ENCODE measurements at regions not wholly inside any gene's neighbourhood (a gene's known extent, or its start where the extent isn't known, plus 50 kb on each side); places are given as distances from the start of the nearest gene placed in this dataset.
"Not testable (repeated sequence)": the region's sequence is repeated elsewhere in the genome, so short reads cannot be mapped to it uniquely, and the experiment has no call there.

DNA sequence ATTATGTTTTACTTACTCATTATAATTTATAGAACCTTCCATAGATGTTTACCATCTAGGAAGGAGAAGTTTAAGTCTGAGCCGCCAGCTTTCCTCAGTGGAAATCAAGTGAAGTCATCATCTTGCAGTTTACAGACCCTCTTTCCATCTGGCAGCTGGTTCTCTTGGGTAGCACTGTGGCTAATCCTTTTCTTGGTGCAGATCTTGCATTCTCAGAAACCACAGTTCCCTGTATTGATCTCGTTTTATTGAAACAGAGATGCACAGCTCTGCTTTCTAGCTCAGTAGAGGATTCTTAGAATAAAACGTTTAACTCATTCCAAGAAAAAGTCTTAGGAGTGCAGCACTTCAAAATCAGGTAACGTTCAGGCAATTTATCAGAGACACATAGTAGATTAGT is 1154.7 kb downstream of the FOXD4L5 start:
- H3K27me3 ChIP-seq (replicated peaks); in situ Hi-C loops (cut with HindIII; ENCODE audit: low pct_ligation_motif_present, low sequenced_read_pairs); H3K36me3 ChIP-seq (replicated peaks); DNase-seq; H3K27ac ChIP-seq; H3K4me3 ChIP-seq (ENCODE audit: low read depth, low read length): not testable (repeated sequence)

- no peak for TF ChIP-seq CTCF (IDR thresholded peaks at IDR 0.05; ENCODE audit: low read depth, low read length, missing control alignments)
- no peak overlapping the region for H3K4me3 ChIP-seq (ENCODE audit: low read depth, low read length)
- DNase-seq, result no peak
Observed at GRCh38 chr9:64128572-64128971, 1156.4 kb downstream of the FOXD4L5 start.

GRCh38 chr9:64121602-64122001 is 1163.4 kb downstream of the FOXD4L5 start:
- in situ Hi-C loops (cut with HindIII; ENCODE audit: low pct_ligation_motif_present, low sequenced_read_pairs); H3K27ac ChIP-seq; H3K27me3 ChIP-seq (replicated peaks); DNase-seq; H3K4me3 ChIP-seq (ENCODE audit: low read depth, low read length); H3K36me3 ChIP-seq (replicated peaks): not testable (repeated sequence)

More at GRCh38 chr9:64128572-64128971, 1156.4 kb downstream of the FOXD4L5 start:
- in situ Hi-C loops (cut with HindIII; ENCODE audit: low pct_ligation_motif_present, low sequenced_read_pairs), result no loop called here
- no peaks in the 10 kb centered on the region for H3K27me3 ChIP-seq (replicated peaks)
- no peak overlapping the region for H3K27ac ChIP-seq
- no peaks in the 10 kb centered on the region for H3K36me3 ChIP-seq (replicated peaks)

- H3K36me3 ChIP-seq (replicated peaks); H3K4me3 ChIP-seq (ENCODE audit: low read depth, low read length); H3K27me3 ChIP-seq (replicated peaks); DNase-seq; H3K27ac ChIP-seq; in situ Hi-C loops (cut with HindIII; ENCODE audit: low pct_ligation_motif_present, low sequenced_read_pairs): not testable (repeated sequence)
Observed at GRCh38 chr9:64117329-64117728, 1167.7 kb downstream of the FOXD4L5 start.

GRCh38 chr9:64107867-64108266 is 1177.1 kb downstream of the FOXD4L5 start:
- in situ Hi-C loops (cut with HindIII; ENCODE audit: low pct_ligation_motif_present, low sequenced_read_pairs); H3K4me3 ChIP-seq (ENCODE audit: low read depth, low read length); DNase-seq; H3K36me3 ChIP-seq (replicated peaks); H3K27ac ChIP-seq; H3K27me3 ChIP-seq (replicated peaks): not testable (repeated sequence)

GRCh38 chr9:64107211-64107610 is 1177.8 kb downstream of the FOXD4L5 start:
- in situ Hi-C loops (cut with HindIII; ENCODE audit: low pct_ligation_motif_present, low sequenced_read_pairs); H3K4me3 ChIP-seq (ENCODE audit: low read depth, low read length); H3K27ac ChIP-seq; DNase-seq; H3K27me3 ChIP-seq (replicated peaks); H3K36me3 ChIP-seq (replicated peaks): not testable (repeated sequence)

DNA sequence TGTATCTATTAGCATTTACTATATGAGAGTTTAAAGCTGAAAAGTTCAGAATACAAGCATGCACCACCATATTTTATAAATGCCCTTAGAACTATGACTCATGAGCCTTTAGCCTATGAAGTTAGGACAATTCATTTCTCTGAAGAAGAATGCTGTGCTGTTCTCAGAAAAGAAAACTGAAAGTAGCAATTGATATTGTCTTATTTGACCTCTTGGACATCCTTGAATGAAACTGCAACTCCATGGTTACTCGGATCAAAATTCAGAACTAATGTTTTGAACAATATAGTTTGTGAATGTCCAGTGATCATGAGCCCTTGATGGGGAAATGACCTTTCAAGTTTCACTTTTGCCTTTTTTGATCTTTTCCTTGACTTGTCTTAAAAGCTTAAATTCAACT is 1179.8 kb downstream of the FOXD4L5 start:
- H3K27ac ChIP-seq; H3K27me3 ChIP-seq (replicated peaks); H3K4me3 ChIP-seq (ENCODE audit: low read depth, low read length); H3K36me3 ChIP-seq (replicated peaks); DNase-seq; in situ Hi-C loops (cut with HindIII; ENCODE audit: low pct_ligation_motif_present, low sequenced_read_pairs): not testable (repeated sequence)

DNA sequence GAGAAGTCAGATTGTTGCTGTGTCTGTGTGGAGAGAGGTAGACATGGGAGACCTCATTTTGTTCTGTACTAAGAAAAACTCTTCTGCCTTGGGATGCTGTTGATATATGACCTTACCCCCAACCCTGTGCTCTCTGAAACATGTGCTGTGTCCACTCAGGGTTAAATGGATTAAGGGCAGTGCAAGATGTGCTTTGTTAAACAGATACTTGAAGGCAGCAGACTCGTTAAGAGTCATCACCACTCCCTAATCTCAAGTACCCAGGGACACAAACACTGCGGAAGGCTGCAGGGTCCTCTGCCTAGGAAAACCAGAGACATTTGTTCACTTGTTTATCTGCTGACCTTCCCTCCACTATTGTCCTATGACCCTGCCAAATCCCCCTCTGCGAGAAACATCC is 1183.5 kb downstream of the FOXD4L5 start:
- DNase-seq; H3K27ac ChIP-seq; H3K36me3 ChIP-seq (replicated peaks); H3K27me3 ChIP-seq (replicated peaks); in situ Hi-C loops (cut with HindIII; ENCODE audit: low pct_ligation_motif_present, low sequenced_read_pairs); H3K4me3 ChIP-seq (ENCODE audit: low read depth, low read length): not testable (repeated sequence)

GRCh38 chr9:64100571-64101155 is 1184.3 kb downstream of the FOXD4L5 start:
- DNase-seq; H3K36me3 ChIP-seq (replicated peaks); in situ Hi-C loops (cut with HindIII; ENCODE audit: low pct_ligation_motif_present, low sequenced_read_pairs); H3K4me3 ChIP-seq (ENCODE audit: low read depth, low read length); H3K27me3 ChIP-seq (replicated peaks); H3K27ac ChIP-seq: not testable (repeated sequence)

GRCh38 chr9:64085998-64086397 is 1199.0 kb downstream of the FOXD4L5 start:
- in situ Hi-C loops (cut with HindIII; ENCODE audit: low pct_ligation_motif_present, low sequenced_read_pairs); H3K36me3 ChIP-seq (replicated peaks); H3K4me3 ChIP-seq (ENCODE audit: low read depth, low read length); H3K27me3 ChIP-seq (replicated peaks); H3K27ac ChIP-seq; DNase-seq: not testable (repeated sequence)

- not testable (repeated sequence) for DNase-seq; H3K36me3 ChIP-seq (replicated peaks)
Observed at GRCh38 chr9:64071358-64072253, 1213.4 kb downstream of the FOXD4L5 start.

DNA sequence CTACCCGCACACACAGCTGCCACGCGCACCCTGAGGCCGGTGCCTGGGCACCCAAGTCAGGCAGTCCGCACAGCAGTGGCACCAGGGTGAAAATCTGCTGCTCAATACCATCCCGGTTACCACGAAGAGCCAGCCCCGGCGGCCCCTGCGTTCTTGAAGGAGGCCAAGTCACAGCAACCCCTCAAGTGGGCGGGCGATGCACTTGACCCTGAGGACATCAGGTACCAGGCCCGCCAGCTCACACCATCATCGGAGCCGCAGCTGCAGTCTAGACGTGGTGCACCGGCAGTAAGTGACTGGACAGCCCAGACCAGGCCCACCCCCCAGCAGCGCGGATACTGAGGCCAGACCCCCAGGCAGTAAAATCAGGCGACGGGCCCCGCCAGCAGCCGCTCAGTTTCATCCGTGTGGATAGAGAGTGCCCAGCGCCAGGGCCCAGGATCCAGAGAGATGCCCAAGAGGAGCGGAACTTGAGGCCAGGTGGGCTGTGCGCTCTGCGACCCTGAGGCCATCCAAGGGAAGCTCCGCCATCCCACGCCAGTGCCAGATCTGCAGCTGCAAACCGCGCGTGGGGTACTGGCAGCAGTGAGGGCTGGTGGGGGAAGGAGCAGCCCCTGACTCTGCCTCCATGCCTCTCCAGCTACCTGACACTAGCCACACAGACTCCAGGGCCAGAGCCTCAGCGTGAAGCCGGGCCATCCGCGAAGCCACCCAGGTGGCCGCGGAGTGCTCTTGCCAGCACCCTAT is 1214.2 kb downstream of the FOXD4L5 start:
- H3K36me3 ChIP-seq (replicated peaks); DNase-seq; H3K27ac ChIP-seq; in situ Hi-C loops (cut with HindIII; ENCODE audit: low pct_ligation_motif_present, low sequenced_read_pairs); H3K4me3 ChIP-seq (ENCODE audit: low read depth, low read length); H3K27me3 ChIP-seq (replicated peaks): not testable (repeated sequence)

More at GRCh38 chr9:64071358-64072253, 1213.4 kb downstream of the FOXD4L5 start:
- H3K27me3 ChIP-seq (replicated peaks); H3K27ac ChIP-seq; H3K4me3 ChIP-seq (ENCODE audit: low read depth, low read length); in situ Hi-C loops (cut with HindIII; ENCODE audit: low pct_ligation_motif_present, low sequenced_read_pairs): not testable (repeated sequence)

GRCh38 chr9:64070083-64070482 is 1214.9 kb downstream of the FOXD4L5 start:
- H3K27ac ChIP-seq; H3K4me3 ChIP-seq (ENCODE audit: low read depth, low read length); H3K36me3 ChIP-seq (replicated peaks); H3K27me3 ChIP-seq (replicated peaks); in situ Hi-C loops (cut with HindIII; ENCODE audit: low pct_ligation_motif_present, low sequenced_read_pairs); DNase-seq: not testable (repeated sequence)

All from brain microvascular endothelial cell (primary cell).